ENCODE measurements at regions not wholly inside any gene's neighbourhood (a gene's known extent, or its start where the extent isn't known, plus 50 kb on each side); places are given as distances from the start of the nearest gene placed in this dataset.
A peak's percentile ranks its signal among the peaks of the same experiment; 100 is the strongest.
"Not testable (repeated sequence)": the region's sequence is repeated elsewhere in the genome, so short reads cannot be mapped to it uniquely, and the experiment has no call there.

- TF ChIP-seq SPI1 (IDR thresholded peaks at IDR 0.05; ENCODE audit: borderline replicate concordance, insufficient read depth, low read depth, low read length), result peak; percentile 41; the same call in 1 of the 2 replicates
- no peak for TF ChIP-seq FOXK2 (IDR thresholded peaks at IDR 0.05)
- no peak for TF ChIP-seq PAX5 (IDR thresholded peaks at IDR 0.05; ENCODE audit: borderline replicate concordance, low read depth, low read length)
- TF ChIP-seq MTA3 (IDR thresholded peaks at IDR 0.05; ENCODE audit: borderline replicate concordance, low read length), result no peak
- TF ChIP-seq BCLAF1 (IDR thresholded peaks at IDR 0.05), result no peak
- TF ChIP-seq CHD4 (IDR thresholded peaks at IDR 0.05), result no peak
- no peak for TF ChIP-seq RB1 (IDR thresholded peaks at IDR 0.05; ENCODE audit: borderline replicate concordance)
- no peak for TF ChIP-seq IRF3 (IDR thresholded peaks at IDR 0.05)
- TF ChIP-seq JUNB (IDR thresholded peaks at IDR 0.05), result 0 out of 2 replicates have a peak, but pooled peaks have one; percentile 32
These were observed 149.7 kb upstream of the TNFAIP3 start (continued) for GRCh38 chr6:137717074-137718073.

- ChIA-PET SMC1A (ENCODE audit: uncharacterized antibody, unreplicated experiment) (interaction anchor here (0.7 to 1.0 kb wide), 2 partner anchors 27 to 46 kb away, joined by 3 read pairs; no protein-coding TSS in a partner anchor), CTCF (interaction anchor here (0.9 to 3.7 kb wide), 3 partner anchors 11 to 140 kb away, joined by 3 to 16 read pairs (median 4); no protein-coding TSS in a partner anchor), RAD21 (ENCODE audit: unreplicated experiment) (interaction anchor here (0.6 to 1.0 kb wide), 3 partner anchors 15 to 247 kb away, joined by 3 read pairs; no protein-coding TSS in a partner anchor)
- BruUV-seq (replicated peaks); in situ Hi-C loops (cut with MboI); H4K20me1 ChIP-seq (ENCODE audit: control insufficient read depth, insufficient read depth); FAIRE-seq; H3K27ac ChIP-seq (ENCODE audit: control insufficient read depth, insufficient read depth); intact Hi-C loops (cut with micrococcal nuclease; ENCODE audit: unreplicated experiment); H3K79me2 ChIP-seq (ENCODE audit: control insufficient read depth, insufficient read depth, low read length); H2AFZ ChIP-seq (ENCODE audit: control insufficient read depth, low read depth, low read length); H3K36me3 ChIP-seq (ENCODE audit: control insufficient read depth in 2 of 2, insufficient read depth in 2 of 2, low read length in 1 of 2); DNase-seq (ENCODE audit: low read depth, low spot score); ATAC-seq; POLR2A ChIA-PET; H3K4me3 ChIP-seq; H3K9me3 ChIP-seq (replicated peaks; ENCODE audit: control insufficient read depth, insufficient read depth, low read length); H3K4me2 ChIP-seq (ENCODE audit: control insufficient read depth, insufficient read depth); H3K27me3 ChIP-seq (replicated peaks in 1 of 2; ENCODE audit: control insufficient read depth in 2 of 2, insufficient read depth in 2 of 2, low read length in 1 of 2); H3K9ac ChIP-seq (ENCODE audit: control insufficient read depth, insufficient read depth, low read length): not testable (repeated sequence)
- H3K4me1 ChIP-seq (ENCODE audit: control insufficient read depth, insufficient read depth, low read length), result peaks cover 16% of the 10 kb centered on the region
- 70% methylated on average over 5 of the region's 5 CpGs for WGBS (ENCODE audit: insufficient coverage, insufficient replicate concordance, low lambda C conversion rate, missing lambda C conversion rate)
These were observed 148.2 kb upstream of the TNFAIP3 start for GRCh38 chr6:137718903-137719302.
